Retinal pigment epithelial cell (primary cell): ENCODE measurements at regions not wholly inside any gene's neighbourhood (a gene's known extent, or its start where the extent isn't known, plus 50 kb on each side); places are given as distances from the start of the nearest gene placed in this dataset.
A peak's percentile ranks its signal among the peaks of the same experiment; 100 is the strongest.

Experiments
- DNase-seq: peaks from one replicate; pipeline ENCODE4 v3.0.0-alpha.2; 2010; ENCODE audit warnings: low read depth
- H3K4me3 ChIP-seq: 2 replicates; pipeline ENCODE4 v1.5.1; 2011; ENCODE audit warnings: mild to moderate bottlenecking, low read length, control low read depth, moderate library complexity
- TF ChIP-seq, protein P1 (sequence below): conservative IDR thresholded peaks from 2 replicates; pipeline ENCODE4 v1.5.1; 2011; ENCODE audit warnings: low read depth, low read length, control low read depth, inconsistent platforms

DNA sequence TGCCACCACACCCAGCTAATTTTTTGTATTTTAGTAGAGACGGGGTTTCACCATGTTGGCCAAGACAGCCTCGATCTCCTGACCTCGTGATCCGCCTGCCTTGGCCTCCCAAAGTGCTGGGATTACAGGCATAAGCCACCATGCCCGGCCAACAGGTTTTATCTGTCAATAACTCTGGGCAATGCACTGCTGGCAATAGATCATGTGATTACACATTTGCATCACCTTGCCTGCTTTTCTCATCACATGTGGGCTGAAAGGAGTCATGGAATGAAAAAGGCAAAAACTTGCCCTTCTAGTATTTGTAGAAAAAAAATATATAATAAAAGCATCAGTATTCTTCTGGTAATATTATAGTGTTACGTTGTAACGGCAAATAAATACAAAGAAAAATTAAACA is 164.5 kb downstream of the NHLRC3 start:
- DNase-seq = no peak
- no peak overlapping the region for H3K4me3 ChIP-seq
- TF ChIP-seq, protein P1, sequence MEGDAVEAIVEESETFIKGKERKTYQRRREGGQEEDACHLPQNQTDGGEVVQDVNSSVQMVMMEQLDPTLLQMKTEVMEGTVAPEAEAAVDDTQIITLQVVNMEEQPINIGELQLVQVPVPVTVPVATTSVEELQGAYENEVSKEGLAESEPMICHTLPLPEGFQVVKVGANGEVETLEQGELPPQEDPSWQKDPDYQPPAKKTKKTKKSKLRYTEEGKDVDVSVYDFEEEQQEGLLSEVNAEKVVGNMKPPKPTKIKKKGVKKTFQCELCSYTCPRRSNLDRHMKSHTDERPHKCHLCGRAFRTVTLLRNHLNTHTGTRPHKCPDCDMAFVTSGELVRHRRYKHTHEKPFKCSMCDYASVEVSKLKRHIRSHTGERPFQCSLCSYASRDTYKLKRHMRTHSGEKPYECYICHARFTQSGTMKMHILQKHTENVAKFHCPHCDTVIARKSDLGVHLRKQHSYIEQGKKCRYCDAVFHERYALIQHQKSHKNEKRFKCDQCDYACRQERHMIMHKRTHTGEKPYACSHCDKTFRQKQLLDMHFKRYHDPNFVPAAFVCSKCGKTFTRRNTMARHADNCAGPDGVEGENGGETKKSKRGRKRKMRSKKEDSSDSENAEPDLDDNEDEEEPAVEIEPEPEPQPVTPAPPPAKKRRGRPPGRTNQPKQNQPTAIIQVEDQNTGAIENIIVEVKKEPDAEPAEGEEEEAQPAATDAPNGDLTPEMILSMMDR = no peak

DNA sequence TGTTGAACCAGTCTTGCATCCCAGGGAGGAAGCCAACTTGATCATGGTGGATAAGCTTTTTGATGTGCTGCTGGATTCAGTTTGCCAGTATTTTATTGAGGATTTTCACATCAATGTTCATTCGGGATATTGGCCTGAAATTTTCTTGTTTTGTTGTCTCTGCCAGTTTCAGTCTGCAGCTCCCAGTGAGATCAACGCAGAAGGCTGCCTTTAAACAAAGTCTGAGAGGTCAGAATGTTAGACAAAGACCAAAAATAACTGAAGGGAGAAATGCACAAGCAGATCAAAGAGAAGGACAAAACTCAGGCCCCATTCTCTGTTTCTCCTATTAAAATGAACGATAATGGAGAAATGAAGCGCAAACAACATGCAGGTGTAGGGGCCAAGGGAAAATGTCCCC is 170.4 kb downstream of the NHLRC3 start:
- H3K4me3 ChIP-seq = no peak overlapping the region
- TF ChIP-seq, protein P1 = no peak
- DNase-seq = no peak

DNA sequence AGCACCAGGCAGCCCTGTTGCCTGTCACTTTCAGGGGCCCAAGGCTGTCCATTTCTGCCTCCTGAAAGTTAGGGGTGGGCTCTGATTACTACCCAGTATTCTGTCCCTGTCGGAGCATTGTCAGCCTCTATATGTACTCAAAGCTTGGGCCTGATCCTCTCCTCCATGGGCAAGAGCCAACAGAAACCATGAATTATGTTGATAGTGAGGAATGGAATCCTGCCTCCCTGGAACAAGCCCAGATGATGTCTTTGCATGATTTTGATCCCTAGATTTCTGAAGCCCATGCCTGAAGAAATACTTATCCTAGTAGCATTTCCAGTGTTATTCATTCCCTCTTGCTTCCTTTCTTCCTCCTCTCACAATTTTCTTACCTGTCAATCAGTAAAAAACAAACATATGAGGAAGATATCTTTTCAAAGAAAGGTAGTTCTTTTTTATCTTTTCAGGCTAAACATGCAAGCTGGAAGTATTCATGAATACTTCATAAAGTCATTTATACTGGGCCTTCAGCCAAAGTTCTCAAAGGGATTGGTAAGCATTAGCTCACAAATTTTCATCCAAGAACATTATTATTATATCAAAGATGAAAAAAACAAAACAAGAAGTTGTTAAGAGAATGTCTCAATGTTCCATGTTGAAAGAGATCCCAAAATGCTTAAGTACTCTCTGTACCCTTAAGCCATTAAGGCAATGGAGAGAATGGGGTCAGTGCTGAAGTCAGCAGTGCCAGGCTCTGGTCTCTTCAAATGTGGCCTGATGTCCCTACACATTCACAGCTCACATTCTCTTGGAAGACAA is 171.7 kb downstream of the NHLRC3 start:
- peak; percentile 19 for DNase-seq
- no peak overlapping the region for H3K4me3 ChIP-seq
- TF ChIP-seq, protein P1 = no peak

DNA sequence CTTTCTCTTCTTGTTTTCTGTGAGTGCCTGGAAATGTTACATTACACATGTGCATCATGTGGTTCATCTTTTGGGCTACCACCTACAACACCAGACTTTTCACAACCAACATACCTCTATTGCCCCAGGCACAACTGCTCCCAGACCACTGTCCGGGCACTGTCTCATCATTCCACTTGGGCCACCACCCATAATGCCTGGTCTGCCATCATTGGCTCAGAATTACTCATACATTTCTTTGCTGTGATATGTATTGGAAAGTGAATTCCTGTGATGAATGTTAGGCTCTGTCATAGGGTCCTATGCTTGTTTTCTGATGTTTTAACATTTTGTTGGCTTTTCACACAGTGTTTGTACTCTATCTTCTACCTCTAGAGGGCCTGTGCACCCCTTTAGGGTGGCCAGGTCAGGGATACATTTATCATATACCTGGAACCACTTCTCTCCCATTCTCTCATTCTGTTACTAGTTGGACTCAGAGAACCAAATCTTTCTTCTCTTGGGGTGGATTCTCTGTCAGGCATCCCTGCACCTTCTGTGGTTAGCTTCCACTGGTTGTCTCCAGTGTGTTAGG is 172.8 kb downstream of the NHLRC3 start:
- DNase-seq = no peak
- TF ChIP-seq, protein P1 = peak; percentile 11
- no peak overlapping the region for H3K4me3 ChIP-seq

DNA sequence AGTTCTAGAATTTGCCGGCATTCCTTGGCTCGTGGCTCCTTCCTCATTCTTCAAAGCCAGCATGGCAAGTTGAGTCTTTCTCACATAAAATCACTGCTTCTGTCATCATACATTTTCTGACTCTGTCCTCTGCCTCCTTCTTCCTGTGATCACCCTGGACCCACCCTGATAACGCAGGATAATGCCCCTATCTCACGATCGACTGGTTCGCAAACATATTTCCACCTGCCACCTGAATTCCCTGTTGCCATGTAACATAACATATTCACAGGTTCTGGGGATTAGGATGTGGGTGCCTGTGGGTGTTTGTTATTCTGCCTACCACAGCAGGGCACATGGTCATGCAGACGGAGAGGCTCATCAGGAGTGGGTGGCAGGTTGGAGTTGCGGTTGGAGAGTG is 177.7 kb downstream of the NHLRC3 start:
- H3K4me3 ChIP-seq = no peak overlapping the region
- DNase-seq = no peak
- TF ChIP-seq, protein P1 = no peak

DNA sequence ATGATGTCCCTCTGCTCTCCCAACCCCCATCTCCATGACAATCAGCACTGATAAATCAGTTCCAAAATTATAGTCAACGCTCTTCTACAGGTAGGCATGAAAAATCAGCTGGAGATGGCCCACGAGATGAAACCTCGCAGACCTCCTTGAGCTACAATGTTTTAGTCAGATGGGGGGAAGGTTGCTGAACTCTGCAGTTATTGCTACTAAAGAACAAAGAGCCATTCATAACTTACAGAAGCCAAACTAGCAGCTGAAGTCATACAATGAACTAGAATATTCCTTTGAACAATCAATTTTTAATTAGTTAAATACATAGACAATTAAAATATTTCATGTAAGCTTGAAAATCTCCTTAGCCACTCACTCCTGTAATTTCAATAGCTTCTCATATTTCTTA is 179.2 kb downstream of the NHLRC3 start:
- no peak for DNase-seq

More for the DNA sequence above, 179.2 kb downstream of the NHLRC3 start:
- TF ChIP-seq, protein P1 = no peak
- H3K4me3 ChIP-seq = no peak overlapping the region
